K562 (cell line): ENCODE measurements at regions not wholly inside any gene's neighbourhood (a gene's known extent, or its start where the extent isn't known, plus 50 kb on each side); places are given as distances from the start of the nearest gene placed in this dataset.

ENCODE experiments used
- AFF4 ChIP-seq: sonication (generic); formaldehyde crosslinking; IDR thresholded peaks from 2 replicates; pipeline ENCODE4 v1.8.0; 2023; ENCODE audit warnings: mild to moderate bottlenecking, missing genetic modification reagents
- CBFB ChIP-seq: sonication (generic); formaldehyde crosslinking; IDR thresholded peaks from 2 replicates; pipeline ENCODE4 v1.4.0; 2020; ENCODE audit warnings: mild to moderate bottlenecking, missing genetic modification reagents
- CCNT2 ChIP-seq: IDR thresholded peaks from 2 replicates; pipeline ENCODE4 v1.6.1; 2011; ENCODE audit warnings: borderline replicate concordance, low read depth, mild to moderate bottlenecking, moderate library complexity, mixed read lengths, low read length; ENCODE audit not compliant: insufficient read length; ENCODE audit errors: extremely low read depth
- CHCHD3 ChIP-seq: fragments of 250-450 bp; sonication (Bioruptor Pico); IDR thresholded peaks from 2 replicates; pipeline ENCODE4 v2.1.2; 2022; ENCODE audit warnings: mild to moderate bottlenecking
- CTCF ChIP-seq, 3 experiments: IDR thresholded peaks in 2 of 3; conservative IDR thresholded peaks in 1 of 3; 2 replicates each; pipeline ENCODE4 v1.5.1; 2011 to 2012; ENCODE audit warnings: low read length in 3 of 3, mild to moderate bottlenecking in 3 of 3, control low read depth in 2 of 3, improper control_type of control experiment in 1 of 3, inconsistent platforms in 1 of 3, low read depth in 1 of 3, mixed read lengths in 1 of 3, moderate library complexity in 1 of 3; ENCODE audit not compliant: insufficient read depth in 2 of 3
- MAX ChIP-seq: sonication (generic); formaldehyde crosslinking; IDR thresholded peaks from 2 replicates; pipeline ENCODE4 v1.9.0; 2022; ENCODE audit warnings: mild to moderate bottlenecking, missing genetic modification reagents
- TCFL5 ChIP-seq: fragments of 250-450 bp; sonication (Bioruptor Pico); conservative IDR thresholded peaks from 2 replicates; pipeline ENCODE4 v1.6.1; 2021; ENCODE audit warnings: mild to moderate bottlenecking, moderate library complexity, matching md5 sums

GRCh38 chr1:67489643-67490042 is 59.4 kb upstream of the SERBP1 start:
- peak; percentile 41 to 76 (median 49); a peak in 5 of 6 replicates for TF ChIP-seq CTCF (IDR thresholded peaks at IDR 0.05 in 2 of 3, conservative IDR thresholded peaks at IDR 0.05 in 1 of 3; ENCODE audit: insufficient read depth in 2 of 3, low read depth in 1 of 3, low read length in 3 of 3)
- no peak for TF ChIP-seq CCNT2
- TF ChIP-seq TCFL5 (CRISPR knock-in tag) = no peak
- TF ChIP-seq AFF4 (CRISPR knock-in tag) = no peak
- TF ChIP-seq CBFB (CRISPR knock-in tag) = no peak
- TF ChIP-seq MAX (CRISPR knock-in tag) = no peak
- no peak for TF ChIP-seq CHCHD3
